ENCODE measurements at regions not wholly inside any gene's neighbourhood (a gene's known extent, or its start where the extent isn't known, plus 50 kb on each side); places are given as distances from the start of the nearest gene placed in this dataset.
A peak's percentile ranks its signal among the peaks of the same experiment; 100 is the strongest.

- ATAC-seq, result no peak
- no peak for DNase-seq (ENCODE audit: low read depth, low spot score)
- Histone ChIP-seq H3K9ac (ENCODE audit: control insufficient read depth, insufficient read depth, low read length) (no peak overlapping the region), H3K27me3 (replicated peaks in 1 of 2; ENCODE audit: control insufficient read depth in 2 of 2, insufficient read depth in 2 of 2, low read length in 1 of 2) (no peaks in the 10 kb centered on the region), H3K79me2 (ENCODE audit: control insufficient read depth, insufficient read depth, low read length) (no peaks in the 10 kb centered on the region), H3K4me1 (ENCODE audit: control insufficient read depth, insufficient read depth, low read length) (peaks cover 74% of the 10 kb centered on the region), H3K36me3 (ENCODE audit: control insufficient read depth in 2 of 2, insufficient read depth in 2 of 2, low read length in 1 of 2) (no peaks in the 10 kb centered on the region), H3K9me3 (replicated peaks; ENCODE audit: control insufficient read depth, insufficient read depth, low read length) (no peaks in the 10 kb centered on the region), H3K4me3 (no peak overlapping the region), H3K4me2 (ENCODE audit: control insufficient read depth, insufficient read depth) (peak overlapping the region; percentile 39), H2AFZ (ENCODE audit: control insufficient read depth, low read depth, low read length) (no peak overlapping the region), H3K27ac (ENCODE audit: control insufficient read depth, insufficient read depth) (peak overlapping the region; percentile 93), H4K20me1 (ENCODE audit: control insufficient read depth, insufficient read depth) (no peaks in the 10 kb centered on the region)
- ChIA-PET RAD21 (ENCODE audit: unreplicated experiment) (interaction anchor here (1.4 to 14.4 kb wide), 13 partner anchors 12 to 89 kb away, joined by 5 to 241 read pairs (median 17); partner anchors contain the start of gene DUSP5), POLR2A (interaction anchor here (0.6 to 11.9 kb wide), 12 partner anchors 12 to 119 kb away, joined by 3 to 117 read pairs (median 6); partner anchors contain the start of gene SMNDC1), SMC1A (ENCODE audit: uncharacterized antibody, unreplicated experiment) (interaction anchor here (1.0 to 13.3 kb wide), 15 partner anchors 9 to 135 kb away, joined by 3 to 283 read pairs (median 22); no protein-coding TSS in a partner anchor), CTCF (interaction anchor here (0.8 to 8.7 kb wide), 8 partner anchors 14 to 133 kb away, joined by 3 to 124 read pairs (median 6); no protein-coding TSS in a partner anchor)
- in situ Hi-C loops (cut with MboI), result loop anchor here (5.0 kb wide), 1 partner anchor 54 kb away; no protein-coding TSS in a partner anchor
- BruUV-seq (replicated peaks), result no TSS peak
- TF ChIP-seq SRF (IDR thresholded peaks at IDR 0.05; ENCODE audit: low read depth in 2 of 2, low read length in 2 of 2), result 0 out of 4 replicates have a peak, but pooled peaks of 1 of the 2 experiments have one; percentile 23
- TF ChIP-seq RUNX3 (IDR thresholded peaks at IDR 0.05; ENCODE audit: low read length), result no peak
- peak; percentile 43 for TF ChIP-seq MLLT1 (IDR thresholded peaks at IDR 0.05)
- TF ChIP-seq NFIC (IDR thresholded peaks at IDR 0.05; ENCODE audit: low read depth, low read length), result peak; percentile 14; the same call in 1 of the 2 replicates
- no peak for TF ChIP-seq MEF2A (IDR thresholded peaks at IDR 0.05; ENCODE audit: insufficient read depth, low read depth, low read length)
- no peak for TF ChIP-seq BHLHE40 (IDR thresholded peaks at IDR 0.05; ENCODE audit: borderline replicate concordance in 1 of 2, low read depth in 2 of 2, low read length in 1 of 2)
- no peak for TF ChIP-seq MAX (IDR thresholded peaks at IDR 0.05; ENCODE audit: low read depth, low read length)
- 0 out of 2 replicates have a peak, but pooled peaks have one; percentile 61 for TF ChIP-seq ZBTB33 (IDR thresholded peaks at IDR 0.05)
- no peak for TF ChIP-seq RBBP5 (conservative IDR thresholded peaks at IDR 0.05)
- TF ChIP-seq CTCF (IDR thresholded peaks at IDR 0.05 in 2 of 3, conservative IDR thresholded peaks at IDR 0.05 in 1 of 3; ENCODE audit: control insufficient read depth in 2 of 3, extremely low read depth in 1 of 3, insufficient read depth in 1 of 3, low read depth in 3 of 3, low read length in 3 of 3), result no peak
- no peak for TF ChIP-seq SMAD5 (IDR thresholded peaks at IDR 0.05; ENCODE audit: low read depth)
- no peak for TF ChIP-seq BRCA1 (IDR thresholded peaks at IDR 0.05; ENCODE audit: low read depth, low read length)
- TF ChIP-seq RB1 (IDR thresholded peaks at IDR 0.05; ENCODE audit: borderline replicate concordance), result no peak
- TF ChIP-seq KDM1A (IDR thresholded peaks at IDR 0.05; ENCODE audit: borderline replicate concordance), result no peak
- TF ChIP-seq MTA3 (IDR thresholded peaks at IDR 0.05; ENCODE audit: borderline replicate concordance, low read length), result no peak
- TF ChIP-seq POLR2A (IDR thresholded peaks at IDR 0.05; ENCODE audit: low read depth, low read length), result peak; percentile 35; the same call in 1 of the 2 replicates
- TF ChIP-seq RFX5 (IDR thresholded peaks at IDR 0.05; ENCODE audit: low read depth, low read length), result no peak
- TF ChIP-seq KAT2A (conservative IDR thresholded peaks at IDR 0.05; ENCODE audit: control insufficient read depth, low read depth, low read length), result no peak
- FAIRE-seq, result no peak
- intact Hi-C loops (cut with micrococcal nuclease; ENCODE audit: unreplicated experiment), result no loop called here
- WGBS (ENCODE audit: insufficient coverage, insufficient replicate concordance, low lambda C conversion rate, missing lambda C conversion rate), result 97% methylated on average over 9 of the region's 9 CpGs
Observed at GRCh38 chr10:110411047-110411410, 86.7 kb upstream of the DUSP5 start.
